ENCODE measurements at regions not wholly inside any gene's neighbourhood (a gene's known extent, or its start where the extent isn't known, plus 50 kb on each side); places are given as distances from the start of the nearest gene placed in this dataset.
"Not testable (repeated sequence)": the region's sequence is repeated elsewhere in the genome, so short reads cannot be mapped to it uniquely, and the experiment has no call there.

DNA sequence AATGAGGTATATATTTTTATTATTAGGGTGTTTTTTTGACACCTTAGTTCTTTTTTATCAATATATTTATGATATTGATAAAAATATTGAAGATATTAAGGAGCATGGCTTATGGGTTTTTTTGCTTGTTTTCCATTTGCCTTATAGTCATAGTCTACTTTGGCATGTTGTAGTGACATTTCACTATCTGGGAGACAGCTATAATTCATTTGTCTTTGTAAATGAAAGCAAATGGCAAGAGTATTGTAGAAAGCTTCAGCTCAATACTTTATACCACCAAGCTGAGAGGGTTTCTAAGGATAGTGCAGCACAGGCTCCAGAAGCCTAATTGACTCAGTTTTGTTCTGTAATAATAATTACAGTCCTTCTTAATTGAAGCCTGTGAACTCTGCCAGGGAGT, 1182.3 kb downstream of the EFNA5 start:
- H3K4me3 ChIP-seq (ENCODE audit: low read depth, low read length) = no peak overlapping the region

DNA sequence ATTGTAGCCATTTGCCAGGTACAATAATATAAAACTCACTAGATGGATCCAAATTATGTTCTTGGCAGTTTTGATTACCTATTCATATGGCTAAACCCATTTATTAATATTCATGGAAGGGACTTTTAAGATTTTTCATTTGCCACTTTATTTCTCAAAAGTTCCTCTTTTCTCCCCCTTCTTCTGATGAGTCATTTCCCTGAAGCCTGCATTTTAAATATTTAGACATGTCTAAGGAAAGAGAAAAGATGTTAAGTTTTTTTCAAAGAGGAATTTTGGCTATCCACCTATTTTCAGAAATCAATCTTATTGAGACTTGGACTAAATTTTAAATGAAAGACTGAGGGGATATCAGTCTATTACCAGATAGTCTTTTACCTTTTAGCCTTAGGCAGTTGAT, 1189.4 kb downstream of the EFNA5 start:
- H3K4me3 ChIP-seq (ENCODE audit: low read depth, low read length) = no peak overlapping the region

DNA sequence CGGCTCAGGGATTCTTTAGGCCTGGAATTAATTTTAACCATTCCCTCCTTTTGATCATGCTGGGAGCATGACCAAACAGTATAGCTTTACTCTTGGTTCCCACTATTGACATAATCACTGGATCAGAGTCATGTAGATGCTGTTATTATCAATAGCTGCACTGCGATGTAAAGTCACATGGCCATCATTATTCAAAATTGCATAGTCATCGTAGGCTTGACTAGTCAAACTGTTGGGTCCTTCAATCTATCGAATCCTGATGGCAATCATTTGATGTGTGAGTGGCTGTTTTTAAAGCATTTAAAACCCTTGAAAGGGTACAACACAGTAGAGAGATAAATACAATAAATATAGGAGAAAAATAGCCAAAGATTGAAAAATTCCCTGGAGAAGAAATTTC, 1194.1 kb downstream of the EFNA5 start:
- no peak overlapping the region for H3K4me3 ChIP-seq (ENCODE audit: low read depth, low read length)

DNA sequence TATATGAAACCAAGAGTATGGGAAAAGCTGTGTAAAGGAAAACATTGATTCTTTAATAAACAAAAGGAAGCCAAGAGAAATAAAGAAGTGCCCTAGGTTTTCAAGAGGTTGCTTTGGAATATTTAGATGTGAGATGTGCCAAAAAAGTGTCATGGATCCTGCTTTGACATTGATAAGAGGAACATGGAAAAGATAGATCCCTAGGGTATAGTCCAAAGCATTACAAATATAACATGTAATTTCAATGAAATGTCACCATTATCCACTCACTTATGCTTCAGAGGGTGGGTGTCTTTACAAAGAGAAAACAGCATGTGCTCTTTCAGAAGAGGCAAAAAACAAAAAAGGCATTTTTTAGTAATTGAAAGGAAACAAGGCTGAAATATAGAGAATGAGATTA, 1196.7 kb downstream of the EFNA5 start:
- H3K4me3 ChIP-seq (ENCODE audit: low read depth, low read length) = no peak overlapping the region

DNA sequence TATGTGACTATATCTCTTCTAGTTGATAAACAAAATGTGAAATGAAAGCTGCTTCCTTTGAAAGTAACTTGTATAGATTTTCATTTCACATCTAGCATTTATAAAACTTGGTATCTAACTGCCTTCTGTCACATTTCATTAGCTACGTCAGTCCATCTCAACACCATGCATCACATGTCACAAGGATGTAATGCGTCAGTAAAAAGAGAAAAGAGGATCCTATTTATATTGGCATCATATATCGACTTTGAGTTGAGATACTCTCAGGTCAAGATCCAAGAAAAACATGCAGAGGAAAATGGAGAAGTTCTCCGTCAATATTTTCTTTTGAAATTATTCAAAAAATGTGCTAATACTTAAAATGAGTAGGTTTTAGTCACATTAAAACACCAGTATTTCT, 1211.2 kb downstream of the EFNA5 start:
- H3K4me3 ChIP-seq (ENCODE audit: low read depth, low read length) = no peak overlapping the region

DNA sequence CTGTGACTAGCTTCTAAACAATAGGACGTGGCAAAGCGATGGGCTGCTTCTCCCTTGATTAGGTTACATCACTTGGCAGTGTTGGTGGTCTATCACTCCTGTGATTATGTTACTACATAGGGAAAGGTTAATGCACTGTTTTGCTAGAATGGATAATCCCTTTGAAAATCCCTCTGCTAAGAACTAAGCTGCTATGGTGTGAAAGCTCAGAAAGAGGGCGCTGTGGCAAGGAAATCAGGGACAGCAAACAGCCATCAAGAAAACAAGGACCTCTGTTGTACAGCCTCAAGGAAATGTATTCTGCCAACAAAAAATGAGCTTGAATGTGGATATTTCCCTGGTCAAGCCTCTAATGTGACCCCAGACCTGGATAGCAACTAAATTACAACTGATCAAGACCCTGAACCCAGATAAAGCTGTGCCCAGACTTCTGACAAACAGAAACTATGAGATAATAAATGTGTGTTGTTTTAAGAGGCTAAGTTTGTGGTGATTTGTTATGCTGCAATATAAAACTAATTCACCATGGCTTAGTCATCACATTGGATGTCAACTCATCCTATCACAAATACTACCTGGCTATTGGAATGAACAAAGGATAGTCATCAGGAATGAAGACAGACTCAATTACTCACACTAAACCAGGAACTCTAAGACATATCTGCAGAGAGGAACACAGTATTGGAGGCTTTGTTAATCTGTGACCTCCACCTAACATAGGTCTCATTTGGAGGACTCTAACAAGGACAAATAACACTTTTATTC, 1215.9 kb downstream of the EFNA5 start:
- H3K4me3 ChIP-seq (ENCODE audit: low read depth, low read length) = no peak overlapping the region

DNA sequence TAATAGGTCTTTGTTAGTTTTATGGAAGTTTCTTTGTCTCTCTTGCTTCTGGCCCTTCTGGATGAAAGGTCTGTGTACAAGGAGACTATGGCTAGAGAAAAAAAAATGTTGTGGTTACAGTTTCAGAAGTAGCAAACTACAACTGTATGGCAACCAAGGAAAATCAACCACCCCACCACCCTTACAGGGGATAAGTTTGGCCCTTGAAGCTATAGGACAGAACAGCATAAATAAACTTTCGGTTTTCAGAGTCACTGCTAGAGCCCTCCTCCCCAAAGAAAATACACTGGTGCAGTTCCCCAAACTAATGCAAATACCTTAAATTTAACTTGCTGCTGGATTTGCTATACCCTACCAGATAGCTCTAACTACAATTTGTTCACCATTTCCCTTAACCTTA, 1216.7 kb downstream of the EFNA5 start:
- H3K4me3 ChIP-seq (ENCODE audit: low read depth, low read length) = no peak overlapping the region

DNA sequence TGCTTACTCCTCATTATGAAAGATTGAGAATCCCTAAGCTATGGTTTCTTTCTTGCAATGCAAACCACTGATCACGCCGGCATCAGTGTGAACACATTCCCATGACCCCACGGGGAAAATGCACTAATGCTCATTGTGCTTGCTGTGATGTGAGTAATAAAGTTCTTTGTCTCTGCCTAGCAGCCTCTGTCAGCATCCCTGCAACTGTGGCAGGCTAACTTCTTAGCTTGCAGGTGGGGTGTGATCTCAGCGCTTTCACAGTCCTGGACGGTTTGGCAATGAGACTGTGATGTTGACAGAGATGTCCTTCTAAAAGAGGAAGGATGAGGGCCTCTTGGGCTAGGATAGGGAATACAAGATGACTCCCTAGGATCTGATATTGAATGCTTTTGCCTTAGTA, 1218.7 kb downstream of the EFNA5 start:
- H3K4me3 ChIP-seq (ENCODE audit: low read depth, low read length) = no peak overlapping the region

DNA sequence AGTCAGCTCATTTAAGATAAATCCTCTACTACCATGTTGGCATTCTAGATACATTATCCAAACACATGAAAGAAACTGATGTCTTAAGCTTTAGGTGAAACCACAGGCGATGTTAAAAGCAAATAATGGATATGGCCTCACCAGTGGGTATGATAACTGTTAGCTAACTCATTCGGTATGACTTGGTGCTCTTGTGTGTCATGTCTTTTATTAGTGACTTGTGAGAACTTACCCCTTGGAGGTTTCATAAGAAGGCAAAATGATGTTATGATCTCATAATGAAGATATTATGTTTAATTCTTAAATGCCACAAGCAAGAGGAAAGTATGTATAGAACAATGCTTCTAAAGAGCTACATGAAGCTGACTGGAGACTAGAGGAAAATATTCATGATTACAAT, 1227.0 kb downstream of the EFNA5 start:
- H3K4me3 ChIP-seq (ENCODE audit: low read depth, low read length) = no peak overlapping the region

DNA sequence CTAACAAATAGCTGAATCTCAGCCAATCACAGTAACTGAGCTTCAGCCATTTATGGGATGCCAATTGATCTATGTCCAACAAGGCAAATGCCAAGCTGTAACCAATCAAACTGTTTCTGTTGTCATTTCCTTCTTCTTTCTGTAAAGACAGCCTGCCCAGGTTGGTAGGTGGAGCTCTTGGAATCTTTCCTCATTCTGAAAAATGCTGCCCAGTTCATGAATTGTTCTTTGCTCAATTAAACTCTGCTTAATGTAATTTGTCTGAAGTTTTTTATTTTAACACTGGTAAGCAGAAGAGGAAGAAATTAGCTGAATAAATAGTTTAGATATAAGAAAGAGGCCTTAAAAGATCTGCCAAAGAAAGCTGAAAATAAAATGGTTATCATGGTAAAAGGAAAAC, 1235.6 kb downstream of the EFNA5 start:
- H3K4me3 ChIP-seq (ENCODE audit: low read depth, low read length) = no peak overlapping the region

DNA sequence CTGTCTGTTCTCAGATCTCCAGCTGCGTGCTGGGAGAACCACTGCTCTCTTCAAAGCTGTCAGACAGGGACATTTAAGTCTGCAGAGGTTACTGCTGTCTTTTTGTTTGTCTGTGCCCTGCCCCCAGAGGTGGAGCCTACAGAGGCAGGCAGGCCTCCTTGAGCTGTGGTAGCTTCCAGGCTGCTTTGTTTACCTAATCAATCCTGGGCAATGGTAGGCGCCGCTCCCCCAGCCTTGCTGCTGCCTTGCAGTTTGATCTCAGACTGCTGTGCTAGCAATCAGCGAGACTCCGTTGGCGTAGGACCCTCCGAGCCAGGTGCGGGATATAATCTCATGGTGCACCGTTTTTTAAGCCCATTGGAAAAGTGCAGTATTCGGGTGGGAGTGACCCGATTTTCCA, 1240.0 kb downstream of the EFNA5 start:
- H3K4me3 ChIP-seq (ENCODE audit: low read depth, low read length) = not testable (repeated sequence)

DNA sequence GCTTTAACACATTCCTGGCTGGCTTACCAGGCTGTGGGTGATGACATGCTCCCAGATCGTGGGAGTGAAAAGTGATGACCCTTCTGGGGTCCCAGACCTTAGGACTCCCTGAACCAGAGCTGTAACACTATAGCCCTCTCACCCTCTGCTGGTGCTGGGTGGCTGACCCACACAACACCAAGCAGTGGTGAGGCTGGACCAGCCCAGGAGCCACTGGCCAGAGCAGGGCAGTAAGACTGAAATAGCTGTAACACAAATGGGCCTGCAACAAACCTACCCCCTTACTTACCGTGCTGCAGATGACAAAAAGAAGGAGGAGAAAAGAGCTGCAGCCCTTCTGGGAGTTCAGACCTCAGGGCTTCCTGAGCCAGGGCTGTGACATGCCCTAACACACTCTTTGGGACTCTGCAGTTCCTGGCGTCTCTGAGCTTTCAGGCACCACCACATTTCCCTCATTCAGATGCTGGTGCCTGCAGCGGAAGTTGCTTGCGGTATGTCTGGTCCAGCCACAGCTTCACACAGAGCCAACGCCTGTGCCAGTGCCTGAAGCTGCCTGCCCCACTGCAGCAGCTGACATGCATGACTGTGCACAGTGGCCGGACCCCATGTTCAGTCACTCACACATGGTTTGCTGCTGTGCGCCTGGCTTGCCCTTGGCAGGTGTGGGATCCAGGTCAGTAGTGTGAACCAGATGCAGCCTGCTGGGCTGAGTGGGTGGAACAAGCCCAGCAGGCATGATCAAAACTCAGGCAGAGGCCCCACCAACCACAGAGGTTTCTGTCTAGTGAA, 1247.4 kb downstream of the EFNA5 start:
- H3K4me3 ChIP-seq (ENCODE audit: low read depth, low read length) = no peak overlapping the region

DNA sequence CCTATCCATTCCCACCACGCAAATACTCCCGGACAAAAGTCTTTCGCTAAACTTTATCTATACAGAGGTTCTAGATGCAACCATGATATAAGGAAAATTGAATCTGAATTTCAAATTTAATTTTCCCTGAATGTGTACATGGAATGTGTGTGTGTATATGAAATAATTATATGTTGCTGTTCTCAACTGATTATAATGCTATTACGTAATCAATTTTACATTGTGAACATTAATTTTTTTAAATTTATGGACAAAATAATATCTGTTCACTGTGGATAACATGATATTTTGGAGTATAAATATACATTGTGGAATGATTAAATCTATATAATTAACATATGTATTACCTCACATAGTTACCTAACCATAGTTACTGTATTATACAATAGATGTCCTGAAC, 1250.6 kb downstream of the EFNA5 start:
- no peak overlapping the region for H3K4me3 ChIP-seq (ENCODE audit: low read depth, low read length)

DNA sequence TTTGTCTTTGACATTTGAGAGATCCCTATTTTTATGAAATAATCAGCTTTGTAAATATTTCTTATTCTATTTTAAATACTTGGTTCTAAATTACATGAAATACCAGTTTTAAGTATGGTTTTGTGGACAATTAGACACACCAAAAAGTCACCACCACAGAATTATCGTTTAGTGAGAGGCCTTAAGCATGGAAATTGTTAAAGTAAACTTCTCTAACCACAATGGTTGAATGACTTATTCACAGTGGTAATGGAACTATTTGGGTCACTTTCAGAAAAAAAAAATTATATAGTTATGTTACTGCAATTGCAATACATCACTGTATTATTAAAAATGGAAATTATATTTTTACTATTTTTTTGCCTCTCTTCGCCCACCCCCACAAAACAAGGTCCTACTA, 1252.5 kb downstream of the EFNA5 start:
- H3K4me3 ChIP-seq (ENCODE audit: low read depth, low read length) = no peak overlapping the region

DNA sequence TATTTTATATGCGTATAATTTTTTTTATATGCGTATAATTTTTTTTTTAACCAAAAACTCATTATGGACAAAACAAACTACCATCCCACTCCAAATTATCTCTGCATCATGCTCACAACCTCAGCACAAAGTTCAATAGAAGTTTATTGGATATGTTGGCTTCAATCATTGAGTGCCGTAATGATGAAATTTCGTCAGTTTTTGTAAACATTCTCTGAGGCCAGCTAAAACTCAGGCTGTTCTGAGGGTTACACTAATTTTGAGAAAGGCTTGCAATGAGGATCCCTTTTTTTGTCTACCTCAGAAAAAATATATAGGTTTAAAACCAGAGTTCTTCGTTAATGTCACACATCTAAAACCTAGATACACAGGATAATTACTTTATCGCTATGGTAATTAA, 1253.2 kb downstream of the EFNA5 start:
- no peak overlapping the region for H3K4me3 ChIP-seq (ENCODE audit: low read depth, low read length)

DNA sequence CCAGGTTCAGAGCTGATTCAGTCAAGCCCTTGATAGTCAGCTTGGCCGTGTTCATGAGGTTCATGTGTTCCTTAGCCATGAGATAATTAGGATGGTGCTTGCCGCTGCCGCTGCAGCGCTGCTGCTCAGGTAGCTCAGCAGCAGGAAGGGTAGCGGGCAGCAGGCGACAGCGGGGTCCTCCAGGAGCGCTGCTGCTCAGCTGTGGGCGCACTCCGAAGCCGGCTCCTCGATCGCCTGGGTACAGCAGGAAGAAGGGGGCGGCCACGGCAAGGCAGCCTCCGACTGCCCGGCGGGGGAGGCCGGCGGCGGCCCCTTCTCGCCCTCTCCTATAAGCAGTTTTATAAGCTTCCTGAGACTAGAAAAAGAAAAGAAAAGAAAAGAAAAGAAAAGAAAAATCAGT, 1253.6 kb downstream of the EFNA5 start:
- no peak overlapping the region for H3K4me3 ChIP-seq (ENCODE audit: low read depth, low read length)

DNA sequence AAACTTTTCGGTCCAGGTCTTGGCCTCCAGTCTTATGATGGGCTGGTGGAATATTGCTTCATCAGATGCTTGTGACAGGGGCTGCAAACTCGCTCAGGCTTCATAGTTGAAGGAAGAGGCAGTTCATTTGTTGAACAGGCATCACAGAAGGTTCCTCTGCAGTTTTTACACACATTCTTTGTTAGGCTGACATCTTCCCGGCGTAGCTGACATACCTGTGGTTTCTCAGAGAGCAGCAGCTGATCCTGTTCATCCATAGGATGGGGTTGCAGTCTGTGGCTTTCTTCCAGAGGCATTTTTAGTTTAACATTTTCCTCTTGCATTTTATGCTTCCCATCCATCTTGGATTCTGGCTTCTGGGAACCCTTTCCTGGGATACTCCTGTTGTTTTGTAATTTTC, 1255.2 kb downstream of the EFNA5 start:
- H3K4me3 ChIP-seq (ENCODE audit: low read depth, low read length) = no peak overlapping the region

DNA sequence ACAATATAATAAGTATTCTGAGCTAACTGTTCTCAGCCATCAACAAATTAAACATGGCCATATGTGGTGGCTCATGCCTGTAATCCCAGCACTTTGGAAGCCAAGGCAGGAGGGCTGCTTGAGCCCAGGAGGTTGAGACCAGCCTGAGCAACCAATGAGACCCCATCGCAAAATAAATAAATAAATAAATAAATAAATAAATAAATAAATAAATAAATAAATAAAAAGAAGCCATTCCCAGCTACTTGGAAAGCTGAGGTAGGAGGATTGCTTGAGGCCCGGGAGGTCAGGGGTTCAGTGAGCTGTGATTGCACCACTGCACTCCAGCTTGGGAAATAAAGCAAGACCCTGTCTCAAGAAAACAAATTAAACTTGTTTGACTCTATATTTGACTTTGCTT, 1256.4 kb downstream of the EFNA5 start:
- H3K4me3 ChIP-seq (ENCODE audit: low read depth, low read length) = no peak overlapping the region

DNA sequence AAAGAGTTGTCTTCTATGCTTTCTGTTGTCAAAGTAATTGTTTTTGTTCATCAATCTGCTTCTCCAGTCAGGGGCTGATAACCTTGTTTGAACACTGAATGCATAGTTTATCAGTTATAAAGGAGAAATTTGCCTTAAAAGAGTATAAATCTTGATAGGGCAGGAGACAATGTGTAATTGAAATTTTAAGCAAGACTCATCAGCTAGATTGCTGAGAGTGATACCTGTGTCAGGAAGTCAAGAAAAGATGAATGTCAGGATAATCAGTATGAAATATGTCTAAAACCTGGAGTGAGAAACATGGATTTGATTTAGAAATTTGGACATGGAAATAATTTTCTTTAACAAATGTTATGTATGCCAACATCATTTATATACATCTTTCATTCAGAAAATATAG, 1258.1 kb downstream of the EFNA5 start:
- H3K4me3 ChIP-seq (ENCODE audit: low read depth, low read length) = no peak overlapping the region

DNA sequence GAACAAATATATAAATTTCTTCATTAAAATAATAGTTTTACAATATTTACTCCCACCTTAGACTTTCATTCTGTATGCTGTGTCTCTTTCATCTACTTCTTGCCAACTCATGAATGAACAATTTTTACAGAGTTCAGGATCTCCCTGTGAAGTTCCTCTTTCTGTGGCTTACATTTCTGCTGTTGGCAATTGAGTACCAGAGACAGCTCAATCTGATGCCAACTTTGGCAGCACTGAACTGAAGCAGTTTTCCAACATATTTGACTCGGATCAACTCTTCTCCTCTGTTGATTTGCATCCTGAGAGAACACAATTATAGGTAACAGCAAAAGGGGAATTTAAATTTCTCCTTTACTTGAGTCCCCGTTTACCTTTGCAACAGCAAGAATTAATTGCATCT, 1262.2 kb downstream of the EFNA5 start:
- no peak overlapping the region for H3K4me3 ChIP-seq (ENCODE audit: low read depth, low read length)

DNA sequence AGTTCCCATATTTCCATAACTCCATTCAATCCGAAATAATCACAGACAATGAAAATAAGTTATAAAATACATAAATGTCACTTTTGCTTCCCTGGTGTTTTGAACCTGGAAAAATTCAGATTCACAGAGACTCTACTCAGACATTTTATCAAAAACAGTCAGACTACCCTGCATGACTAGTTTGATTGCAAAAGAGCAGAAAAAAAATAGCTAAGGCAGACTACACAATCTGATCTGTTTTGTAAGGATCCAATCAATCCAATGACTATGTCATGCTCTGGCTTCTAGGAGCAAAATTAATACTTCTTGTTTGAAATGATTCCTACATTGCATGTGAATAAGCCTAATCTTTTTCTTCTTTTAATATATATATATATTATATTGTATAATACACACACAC, 1262.6 kb downstream of the EFNA5 start:
- H3K4me3 ChIP-seq (ENCODE audit: low read depth, low read length) = no peak overlapping the region

DNA sequence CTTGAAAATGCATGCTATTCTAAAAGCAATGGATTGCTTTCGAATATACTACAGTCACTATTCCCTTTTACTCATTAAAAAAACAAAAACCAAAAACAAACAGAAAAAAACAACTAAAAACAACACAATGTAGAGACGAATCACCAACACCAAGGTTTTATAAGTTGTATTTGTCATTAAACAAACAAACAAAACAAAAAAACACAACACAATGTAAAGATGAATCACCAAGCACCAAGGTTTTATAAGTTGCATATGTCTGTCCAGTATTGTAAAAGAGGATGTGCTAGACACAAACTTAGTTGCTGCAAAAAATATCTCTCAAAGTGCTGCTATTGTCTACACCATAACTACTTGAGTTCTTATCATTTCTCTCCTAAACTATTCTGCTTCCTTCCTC, 1269.2 kb downstream of the EFNA5 start:
- H3K4me3 ChIP-seq (ENCODE audit: low read depth, low read length) = no peak overlapping the region

DNA sequence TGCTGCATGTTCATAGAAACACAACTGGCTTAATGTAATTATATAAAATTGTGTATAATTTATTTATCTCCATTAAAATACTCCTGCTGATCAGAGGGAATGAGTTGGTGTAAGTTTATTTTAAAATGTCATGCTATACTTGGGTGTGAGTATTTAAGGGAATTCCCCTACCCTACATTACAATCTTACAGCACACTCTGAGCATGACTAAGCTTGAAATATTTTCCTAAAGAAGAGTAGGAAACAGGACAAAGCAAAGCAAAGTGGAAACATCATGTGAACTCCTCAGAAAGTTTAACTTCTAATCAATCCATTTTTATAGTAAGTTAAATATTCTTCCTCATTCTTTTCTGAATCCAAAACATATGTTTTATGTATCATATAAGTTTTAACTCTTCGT, 1271.3 kb downstream of the EFNA5 start:
- H3K4me3 ChIP-seq (ENCODE audit: low read depth, low read length) = no peak overlapping the region
